GM19395 (cell line): ENCODE measurements at regions not wholly inside any gene's neighbourhood (a gene's known extent, or its start where the extent isn't known, plus 50 kb on each side); places are given as distances from the start of the nearest gene placed in this dataset.
A peak's percentile ranks its signal among the peaks of the same experiment; 100 is the strongest.

Experiments used
- ATAC-seq: cut with Tn5 transposase; IDR thresholded peaks from one replicate; pipeline ENCODE4 v1.9.1; 2021; ENCODE audit warnings: mild to moderate bottlenecking, moderate library complexity; ENCODE audit not compliant: unreplicated experiment

- ATAC-seq, result no peak
These were observed 195.5 kb downstream of the SIM1 start for GRCh38 chr6:100269189-100269588.

DNA sequence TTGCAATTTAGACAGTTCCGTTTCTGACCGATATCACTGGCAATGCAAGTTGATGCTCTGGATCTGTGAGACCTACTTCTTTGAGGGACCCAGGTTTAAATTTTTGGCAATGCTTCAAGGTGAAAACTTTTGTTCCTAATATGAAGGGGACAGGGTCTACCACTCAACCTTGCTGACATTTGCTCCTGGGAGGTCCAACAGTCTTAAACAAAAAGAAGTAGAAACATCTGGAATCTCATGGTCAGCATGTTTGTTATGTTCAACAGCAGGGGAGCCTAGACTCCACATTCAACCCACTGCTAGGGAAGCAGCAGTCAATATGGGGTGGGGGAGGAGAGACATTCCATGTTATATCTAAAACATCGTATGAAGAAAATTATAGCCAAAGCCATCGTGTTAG lies 196.4 kb downstream of the SIM1 start:
- ATAC-seq, result no peak

- no peak for ATAC-seq
These were observed 197.0 kb downstream of the SIM1 start for GRCh38 chr6:100267721-100268123.

DNA sequence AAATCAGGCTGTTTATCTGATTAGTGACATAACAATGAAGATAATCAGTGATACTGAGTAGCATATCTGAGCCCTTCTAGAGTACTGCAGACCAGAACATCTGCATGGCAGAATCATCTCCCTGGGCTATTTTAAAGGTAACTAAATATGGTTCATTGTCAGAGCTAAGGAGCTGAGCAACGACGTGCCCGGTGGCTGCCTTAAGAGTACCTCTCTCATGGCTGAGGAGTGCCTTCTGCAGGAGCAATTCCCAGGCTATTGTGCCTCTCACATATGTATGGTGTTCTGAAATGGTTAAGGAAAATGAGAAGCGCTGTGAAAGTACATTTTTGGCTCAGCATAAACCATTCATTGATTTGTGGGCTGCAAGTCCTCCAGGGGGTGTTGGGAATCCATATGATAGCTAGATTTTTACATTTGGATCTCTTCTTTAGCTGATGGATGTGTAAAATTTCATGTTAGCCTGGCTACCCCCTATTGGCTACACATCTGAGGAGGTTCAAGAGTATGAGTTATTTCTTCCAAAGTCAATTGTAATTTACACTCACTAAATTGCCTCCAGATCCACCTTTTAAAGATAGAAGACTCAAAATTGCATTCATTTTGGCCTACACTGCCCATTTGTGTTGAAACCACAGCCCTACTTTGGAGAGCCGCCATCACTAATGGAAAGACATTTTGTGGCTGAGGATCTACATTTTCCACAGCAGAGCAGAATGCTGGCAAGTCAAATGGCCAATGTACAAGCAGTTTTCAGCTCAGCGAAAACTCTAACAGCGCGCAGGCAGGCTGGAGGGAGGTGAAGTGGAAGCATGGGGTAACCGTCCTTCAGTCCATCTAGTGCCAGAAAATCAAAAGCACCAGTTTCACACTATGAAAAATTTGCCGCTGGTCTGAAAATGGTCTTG lies 198.0 kb downstream of the SIM1 start:
- ATAC-seq, result no peak

GRCh38 chr6:100262086-100262485 lies 202.6 kb downstream of the SIM1 start:
- no peak for ATAC-seq

DNA sequence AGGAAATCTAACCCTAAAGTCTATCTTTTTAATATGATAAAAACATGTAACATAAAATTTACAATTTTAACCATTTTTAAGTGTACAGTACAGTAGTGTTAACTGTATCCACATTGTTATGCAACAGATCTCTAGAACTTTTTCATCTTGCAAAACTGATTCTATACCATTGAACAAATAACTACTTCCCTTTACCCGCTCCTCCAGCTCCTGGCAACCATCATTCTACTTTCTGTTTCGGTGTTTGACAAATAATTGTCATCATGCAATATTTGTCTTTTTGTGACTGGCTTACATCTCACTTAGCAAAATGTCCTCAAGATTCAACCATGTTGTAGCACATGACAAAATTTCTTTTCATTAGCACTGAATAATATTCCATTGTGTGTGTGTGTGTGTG lies 203.2 kb downstream of the SIM1 start:
- no peak for ATAC-seq

GRCh38 chr6:100260584-100260983 lies 204.1 kb downstream of the SIM1 start:
- ATAC-seq, result no peak

GRCh38 chr6:100259865-100260264 lies 204.9 kb downstream of the SIM1 start:
- no peak for ATAC-seq

GRCh38 chr6:100258752-100259151 lies 206.0 kb downstream of the SIM1 start:
- no peak for ATAC-seq

- ATAC-seq, result peak; percentile 96
These were observed 206.8 kb downstream of the SIM1 start for GRCh38 chr6:100257793-100258395.

GRCh38 chr6:100255701-100256100 lies 209.0 kb downstream of the SIM1 start:
- no peak for ATAC-seq

- no peak for ATAC-seq
These were observed 217.6 kb downstream of the SIM1 start for GRCh38 chr6:100247123-100247522.

DNA sequence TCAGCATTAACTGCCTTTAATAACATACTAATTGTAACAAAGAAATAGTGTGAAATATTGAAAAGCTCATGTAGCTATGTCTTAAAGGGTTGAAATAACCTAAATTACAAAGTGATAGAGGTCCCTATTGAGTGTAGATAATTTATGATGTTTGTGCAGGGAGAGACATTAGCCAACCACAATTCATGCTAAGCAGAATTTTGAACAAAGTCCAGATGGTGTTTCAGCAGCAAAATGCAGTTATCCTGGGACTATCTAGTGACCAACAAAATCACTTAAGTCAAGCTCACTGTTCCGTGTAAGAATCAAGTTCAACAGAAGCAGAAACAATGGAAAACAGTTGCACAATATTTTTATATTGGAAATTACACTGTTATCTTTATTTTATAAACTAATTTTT lies 218.5 kb downstream of the SIM1 start:
- ATAC-seq, result no peak

- no peak for ATAC-seq
These were observed 223.9 kb downstream of the SIM1 start for GRCh38 chr6:100240798-100241197.

DNA sequence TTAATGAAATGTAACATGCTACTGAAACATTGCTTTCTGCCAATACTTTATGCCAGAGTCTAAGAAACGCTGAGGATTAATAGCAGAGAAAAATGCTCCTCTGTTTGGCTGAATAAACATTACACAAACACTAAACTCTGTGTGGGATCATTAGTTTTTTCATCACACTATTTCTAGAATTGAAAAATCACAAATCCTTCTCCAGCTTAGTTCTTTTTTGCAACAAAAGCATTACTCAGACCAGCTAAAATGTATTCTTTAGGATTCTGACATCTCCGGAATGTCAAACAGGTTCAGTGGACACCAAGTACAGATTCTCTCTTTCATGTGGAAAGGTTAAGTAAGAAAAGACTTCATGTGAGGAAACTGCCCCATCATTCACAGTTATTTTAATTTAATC lies 226.9 kb downstream of the SIM1 start:
- ATAC-seq, result no peak

DNA sequence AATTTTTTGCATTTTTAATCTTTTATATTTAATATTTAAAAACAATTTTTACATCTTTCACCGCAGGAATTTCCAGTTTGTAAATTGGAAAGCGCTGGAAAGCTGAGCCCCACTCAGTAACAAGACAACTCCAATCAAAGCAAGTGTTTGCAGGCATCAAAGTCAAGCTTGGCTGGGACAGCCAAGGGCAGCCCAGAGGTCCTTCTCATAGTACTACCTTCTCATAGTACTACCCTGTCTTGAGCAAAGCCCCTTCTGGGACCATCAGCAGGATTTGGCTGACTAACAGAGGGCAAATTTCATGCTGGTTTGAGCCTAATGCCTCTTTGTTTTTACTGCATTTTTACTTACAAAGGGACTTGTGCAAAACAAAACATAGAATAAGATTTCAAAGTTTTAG lies 228.3 kb downstream of the SIM1 start:
- no peak for ATAC-seq

- no peak for ATAC-seq
These were observed 229.1 kb downstream of the SIM1 start for GRCh38 chr6:100235631-100236030.

DNA sequence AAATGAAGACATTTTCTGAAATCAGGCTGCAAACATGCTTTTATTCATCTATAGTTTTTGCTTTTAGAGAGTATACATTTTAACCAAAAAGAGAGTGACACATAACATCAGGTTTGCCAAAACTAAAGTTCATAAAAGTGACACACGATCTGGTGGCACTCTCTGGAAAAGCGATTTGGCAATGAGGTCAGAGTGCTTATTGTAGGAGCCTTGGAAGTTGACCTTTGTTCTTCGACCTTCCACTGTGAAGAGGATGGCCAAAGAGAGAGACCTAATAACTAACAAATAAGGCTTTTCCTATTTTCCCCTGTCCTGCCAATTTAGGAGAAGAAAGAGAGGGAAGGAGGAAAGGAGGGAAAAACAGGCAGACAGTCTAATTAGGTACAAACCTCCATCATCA lies 230.1 kb downstream of the SIM1 start:
- ATAC-seq, result no peak

GRCh38 chr6:100232781-100233573 lies 231.7 kb downstream of the SIM1 start:
- ATAC-seq, result no peak

GRCh38 chr6:100230953-100231316 lies 233.8 kb downstream of the SIM1 start:
- no peak for ATAC-seq

GRCh38 chr6:100230115-100230952 lies 234.4 kb downstream of the SIM1 start:
- ATAC-seq, result no peak
